ENCODE measurements at regions not wholly inside any gene's neighbourhood (a gene's known extent, or its start where the extent isn't known, plus 50 kb on each side); places are given as distances from the start of the nearest gene placed in this dataset.

- TF ChIP-seq CTCF (IDR thresholded peaks at IDR 0.05) (no peak), POLR2A (IDR thresholded peaks at IDR 0.05) (no peak)
Observed at GRCh38 chr7:113301983-113302382, 183.6 kb upstream of the SMIM30 start.

All from uterus (tissue), 2 donors.